Suprapubic skin (tissue), 4 donors: ENCODE measurements at regions not wholly inside any gene's neighbourhood (a gene's known extent, or its start where the extent isn't known, plus 50 kb on each side); places are given as distances from the start of the nearest gene placed in this dataset.

Source experiments
- DNase-seq, 2 donors: peaks; one replicate each; pipeline ENCODE4 v3.0.0-alpha.2; 2019; ENCODE audit warnings: low spot score in 2 of 2
- H3K27ac ChIP-seq: fragments of 200-600 bp; sonication (generic); one replicate; pipeline ENCODE4 v1.5.1; 2019
- H3K27me3 ChIP-seq: fragments of 200-600 bp; sonication (generic); one replicate; pipeline ENCODE4 v1.5.1; 2019
- H3K36me3 ChIP-seq: fragments of 200-600 bp; sonication (generic); one replicate; pipeline ENCODE4 v1.5.1; 2019
- H3K4me1 ChIP-seq: fragments of 200-600 bp; sonication (generic); one replicate; pipeline ENCODE4 v1.5.1; 2019
- H3K4me3 ChIP-seq: fragments of 200-600 bp; sonication (generic); one replicate; pipeline ENCODE4 v1.5.1; 2019; ENCODE audit warnings: mild to moderate bottlenecking
- H3K9me3 ChIP-seq: fragments of 200-600 bp; sonication (generic); one replicate; pipeline ENCODE4 v1.5.1; 2019
- EP300 ChIP-seq: sonication (generic); formaldehyde crosslinking; IDR thresholded peaks from one replicate; pipeline ENCODE4 v1.6.1; 2017; ENCODE audit warnings: antibody characterized with exemption
- POLR2A ChIP-seq, 2 donors: fragments of 450-650 bp; IDR thresholded peaks; one replicate each; pipeline ENCODE4 v1.6.1; 2017; ENCODE audit warnings: antibody characterized with exemption in 2 of 2, mild to moderate bottlenecking in 2 of 2, moderate library complexity in 2 of 2
- POLR2AphosphoS5 ChIP-seq, 3 donors: sonication (generic); formaldehyde crosslinking; IDR thresholded peaks; one replicate each; pipeline ENCODE4 v1.6.1; 2017; ENCODE audit warnings: antibody characterized with exemption in 3 of 3
- WGBS: methylation state at CpG from one replicate; pipeline ENCODE4 v1.1.5; 2018; 5-methylcytosine and 5-hydroxymethylcytosine counted together
- TF ChIP-seq, protein P1 (sequence below), 2 donors: fragments of 200-600 bp in 1 of 2; fragments of 450-650 bp in 1 of 2; sonication (generic) in 1 of 2; IDR thresholded peaks; one replicate each; pipeline ENCODE4 v1.5.1; 2016 to 2019; ENCODE audit warnings: antibody characterized with exemption in 2 of 2, mild to moderate bottlenecking in 1 of 2, moderate library complexity in 1 of 2

DNA sequence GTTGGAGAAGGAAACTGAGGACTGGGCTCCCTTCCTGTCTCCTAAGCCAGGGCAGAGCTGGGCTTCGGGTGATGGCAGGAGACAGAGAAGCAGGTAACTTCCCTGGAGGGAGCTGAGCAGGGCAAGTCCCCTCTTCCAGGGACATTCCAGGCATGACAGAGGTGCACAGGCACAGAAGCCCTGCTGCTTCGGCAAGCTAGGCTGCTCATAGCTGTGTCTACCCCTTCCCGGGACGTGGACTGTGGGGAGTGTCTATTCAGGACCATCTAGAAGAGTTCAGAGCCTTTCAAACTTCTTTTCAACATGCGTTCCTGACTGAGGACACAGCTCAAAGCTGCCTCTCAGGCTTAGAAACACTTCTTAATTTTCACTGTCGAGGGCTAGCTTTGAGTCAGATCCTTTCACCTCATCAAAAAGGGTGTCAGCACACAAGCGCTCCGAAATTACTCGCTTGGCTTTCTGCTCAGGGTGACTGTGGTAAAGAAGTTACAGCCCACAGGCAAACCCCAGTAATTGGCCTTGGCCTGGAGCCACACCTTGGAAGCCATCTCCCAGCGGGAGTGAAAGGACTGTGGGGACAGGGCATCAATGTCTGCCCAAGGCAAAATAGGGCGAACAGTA lies 63.7 kb upstream of the STEAP1B start:
- TF ChIP-seq POLR2A (IDR thresholded peaks at IDR 0.05) (no peak), POLR2AphosphoS5 (IDR thresholded peaks at IDR 0.05) (no peak), EP300 (no peak)
- TF ChIP-seq, protein P1, sequence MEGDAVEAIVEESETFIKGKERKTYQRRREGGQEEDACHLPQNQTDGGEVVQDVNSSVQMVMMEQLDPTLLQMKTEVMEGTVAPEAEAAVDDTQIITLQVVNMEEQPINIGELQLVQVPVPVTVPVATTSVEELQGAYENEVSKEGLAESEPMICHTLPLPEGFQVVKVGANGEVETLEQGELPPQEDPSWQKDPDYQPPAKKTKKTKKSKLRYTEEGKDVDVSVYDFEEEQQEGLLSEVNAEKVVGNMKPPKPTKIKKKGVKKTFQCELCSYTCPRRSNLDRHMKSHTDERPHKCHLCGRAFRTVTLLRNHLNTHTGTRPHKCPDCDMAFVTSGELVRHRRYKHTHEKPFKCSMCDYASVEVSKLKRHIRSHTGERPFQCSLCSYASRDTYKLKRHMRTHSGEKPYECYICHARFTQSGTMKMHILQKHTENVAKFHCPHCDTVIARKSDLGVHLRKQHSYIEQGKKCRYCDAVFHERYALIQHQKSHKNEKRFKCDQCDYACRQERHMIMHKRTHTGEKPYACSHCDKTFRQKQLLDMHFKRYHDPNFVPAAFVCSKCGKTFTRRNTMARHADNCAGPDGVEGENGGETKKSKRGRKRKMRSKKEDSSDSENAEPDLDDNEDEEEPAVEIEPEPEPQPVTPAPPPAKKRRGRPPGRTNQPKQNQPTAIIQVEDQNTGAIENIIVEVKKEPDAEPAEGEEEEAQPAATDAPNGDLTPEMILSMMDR (IDR thresholded peaks at IDR 0.05): no peak
- no peaks in the 10 kb centered on the region for H3K36me3 ChIP-seq
- H3K4me3 ChIP-seq: peak overlapping the region; percentile 0
- DNase-seq: no peak
- H3K27ac ChIP-seq: no peak overlapping the region
- 23% methylated on average over 8 of the region's 11 CpGs for WGBS
- no peaks in the 10 kb centered on the region for H3K27me3 ChIP-seq
- no peaks in the 10 kb centered on the region for H3K9me3 ChIP-seq
- peaks cover 56% of the 10 kb centered on the region for H3K4me1 ChIP-seq

DNA sequence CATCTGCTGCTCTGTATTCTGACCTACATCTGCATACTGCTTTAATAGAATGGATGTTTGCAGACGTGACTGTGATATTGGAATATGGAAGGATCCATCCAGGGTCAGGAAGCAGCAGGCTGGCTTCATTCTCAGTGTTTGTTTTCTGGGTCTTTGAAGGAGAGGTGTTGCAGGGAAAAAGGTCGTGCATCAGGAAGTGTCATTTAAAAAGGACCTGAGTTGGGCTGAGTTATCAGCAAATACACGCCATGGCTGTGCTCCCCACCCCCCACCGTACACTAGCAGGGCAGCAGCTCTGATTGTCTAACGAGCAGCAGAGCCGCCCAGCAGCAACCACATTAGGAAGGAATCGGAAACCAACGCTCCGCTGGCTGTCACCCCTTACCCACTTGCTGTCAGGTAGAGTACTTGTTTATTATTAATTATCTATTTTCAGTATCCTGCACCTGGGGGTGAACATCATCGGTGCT lies 63.1 kb upstream of the STEAP1B start:
- Histone ChIP-seq H3K27ac (no peak overlapping the region), H3K27me3 (no peaks in the 10 kb centered on the region), H3K9me3 (no peaks in the 10 kb centered on the region), H3K4me1 (peaks cover 56% of the 10 kb centered on the region), H3K4me3 (peak overlapping the region; percentile 0), H3K36me3 (no peaks in the 10 kb centered on the region)
- WGBS: 37% methylated on average over 10 of the region's 10 CpGs
- DNase-seq: no peak
- TF ChIP-seq, protein P1 (IDR thresholded peaks at IDR 0.05): no peak
- no peak for TF ChIP-seq POLR2A (IDR thresholded peaks at IDR 0.05)
- TF ChIP-seq POLR2AphosphoS5 (IDR thresholded peaks at IDR 0.05): no peak
- no peak for TF ChIP-seq EP300

DNA sequence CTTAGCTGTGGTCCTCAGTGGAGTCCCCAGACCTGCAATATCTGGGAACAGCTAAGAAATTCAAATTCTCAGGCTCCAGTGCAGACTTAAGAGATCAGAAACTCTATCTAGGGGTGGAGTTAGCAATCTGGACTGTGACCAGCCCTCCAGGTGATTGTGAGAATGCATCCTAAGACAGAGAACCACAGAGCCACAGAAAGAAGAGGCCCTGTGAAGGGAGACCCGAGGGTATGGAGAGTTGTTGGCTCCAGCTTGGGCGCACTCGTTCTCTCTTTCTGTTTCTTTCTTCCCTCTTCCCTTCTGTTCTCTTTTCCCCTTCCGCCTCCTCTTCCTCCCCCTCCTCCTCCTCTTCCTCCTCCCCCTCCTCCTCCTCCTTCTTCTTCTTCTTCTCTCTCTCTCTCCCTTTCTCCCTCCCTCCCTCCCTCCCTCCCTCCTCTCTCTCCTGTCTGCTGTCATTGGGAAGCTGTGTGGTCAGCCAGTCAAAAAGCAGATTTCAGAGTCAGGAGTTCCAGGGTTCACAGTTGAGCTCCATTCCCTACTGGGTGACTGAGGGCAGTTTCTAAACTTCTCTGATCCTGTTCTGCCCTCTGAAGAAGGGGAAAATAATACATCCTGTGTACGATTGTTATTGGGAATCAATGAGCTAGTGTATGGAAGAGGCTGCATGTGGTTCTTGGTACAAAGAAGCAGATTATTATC lies 62.1 kb upstream of the STEAP1B start:
- Histone ChIP-seq H3K4me1 (peaks cover 56% of the 10 kb centered on the region), H3K4me3 (no peak overlapping the region), H3K36me3 (no peaks in the 10 kb centered on the region), H3K27ac (no peak overlapping the region), H3K27me3 (no peaks in the 10 kb centered on the region), H3K9me3 (no peaks in the 10 kb centered on the region)
- TF ChIP-seq, protein P1 (IDR thresholded peaks at IDR 0.05): no peak
- TF ChIP-seq POLR2A (IDR thresholded peaks at IDR 0.05): no peak
- TF ChIP-seq POLR2AphosphoS5 (IDR thresholded peaks at IDR 0.05): no peak
- TF ChIP-seq EP300: no peak
- 56% methylated on average over 5 of the region's 5 CpGs for WGBS
- DNase-seq: no peak

DNA sequence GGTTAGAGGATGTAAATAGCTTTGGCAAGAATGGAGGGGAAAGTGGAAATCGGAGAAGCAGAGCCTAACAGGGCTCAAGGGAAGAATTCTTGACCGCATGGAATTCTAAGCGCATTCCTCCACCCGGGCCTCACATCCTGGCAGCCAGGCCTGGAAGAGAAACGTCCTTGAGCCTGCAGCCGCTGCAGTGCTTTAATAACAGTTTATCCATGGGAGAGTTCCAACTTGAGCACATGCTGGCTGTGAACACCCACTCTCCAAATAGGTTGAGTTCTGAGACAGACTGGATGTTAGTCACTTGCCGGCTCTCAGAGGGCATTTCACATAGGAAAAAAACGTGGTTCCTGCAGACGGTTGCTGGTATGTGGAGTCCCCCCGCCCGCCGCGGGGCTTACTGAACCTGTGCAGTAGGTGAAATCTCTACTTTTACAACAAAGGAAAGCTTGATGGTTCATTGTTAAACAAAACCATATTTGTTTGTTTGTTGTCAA lies 61.4 kb upstream of the STEAP1B start:
- no peaks in the 10 kb centered on the region for H3K36me3 ChIP-seq
- peaks cover 56% of the 10 kb centered on the region for H3K4me1 ChIP-seq
- H3K27me3 ChIP-seq: no peaks in the 10 kb centered on the region
- DNase-seq: peak; percentile 81 to 88
- WGBS: 23% methylated on average over 13 of the region's 13 CpGs
- H3K27ac ChIP-seq: no peak overlapping the region
- TF ChIP-seq POLR2A (IDR thresholded peaks at IDR 0.05): no peak
- TF ChIP-seq POLR2AphosphoS5 (IDR thresholded peaks at IDR 0.05): peak in 2 of 3 donors; percentile 47 to 78
- TF ChIP-seq EP300: no peak
- H3K9me3 ChIP-seq: no peaks in the 10 kb centered on the region
- no peak overlapping the region for H3K4me3 ChIP-seq

DNA sequence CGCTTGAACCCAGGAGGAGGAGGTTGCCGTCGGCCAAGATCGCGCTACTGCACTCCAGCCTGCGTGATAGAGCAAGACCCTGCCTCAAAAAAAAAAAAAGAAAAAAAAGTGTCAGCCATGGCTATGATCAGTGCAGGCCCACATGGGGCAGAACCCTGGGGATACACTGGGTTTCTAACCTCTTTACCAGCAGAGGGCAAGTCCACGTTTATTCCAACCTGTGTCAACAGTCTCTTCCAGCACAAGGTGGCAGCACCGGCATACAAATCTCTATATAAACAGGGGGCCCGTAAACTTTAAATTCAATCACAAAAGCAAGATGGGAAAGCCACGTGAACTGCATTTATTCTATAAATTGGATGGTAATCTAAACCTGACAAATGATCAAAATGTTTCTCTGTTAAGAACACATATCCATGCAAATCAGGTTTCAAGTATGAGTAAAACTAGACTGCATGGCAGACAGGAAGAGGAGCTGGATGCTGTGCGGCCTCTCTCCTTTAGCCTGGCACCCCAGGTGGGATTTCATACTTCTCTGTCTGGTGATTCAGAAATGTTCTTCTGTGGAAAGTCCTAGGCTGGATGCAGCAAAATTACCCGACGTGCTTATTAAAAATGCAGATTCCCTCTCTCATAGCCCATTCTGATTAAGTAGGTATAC lies 60.0 kb upstream of the STEAP1B start:
- no peak for DNase-seq
- TF ChIP-seq, protein P1 (IDR thresholded peaks at IDR 0.05): peak; percentile 66 to 91
- no peak for TF ChIP-seq POLR2A (IDR thresholded peaks at IDR 0.05)
- H3K4me3 ChIP-seq: no peak overlapping the region
- H3K36me3 ChIP-seq: no peaks in the 10 kb centered on the region
- H3K9me3 ChIP-seq: no peaks in the 10 kb centered on the region
- 44% methylated on average over 13 of the region's 13 CpGs for WGBS
- H3K4me1 ChIP-seq: peaks cover 42% of the 10 kb centered on the region
- no peak overlapping the region for H3K27ac ChIP-seq
- H3K27me3 ChIP-seq: no peaks in the 10 kb centered on the region
